GM19438 (cell line): ENCODE measurements at regions not wholly inside any gene's neighbourhood (a gene's known extent, or its start where the extent isn't known, plus 50 kb on each side); places are given as distances from the start of the nearest gene placed in this dataset.
"Not testable (repeated sequence)": the region's sequence is repeated elsewhere in the genome, so short reads cannot be mapped to it uniquely, and the experiment has no call there.

Experiments used
- ATAC-seq: cut with Tn5 transposase; IDR thresholded peaks from one replicate; pipeline ENCODE4 v1.9.1; 2021; ENCODE audit warnings: low read depth; ENCODE audit not compliant: unreplicated experiment

GRCh38 chr4:181796502-181796901 is 446.7 kb upstream of the TENM3 start:
- ATAC-seq, result no peak

- ATAC-seq, result no peak
Observed at GRCh38 chr4:181798536-181798935, 444.7 kb upstream of the TENM3 start.

GRCh38 chr4:181799561-181800069 is 443.6 kb upstream of the TENM3 start:
- ATAC-seq, result no peak

GRCh38 chr4:181802207-181802606 is 441.0 kb upstream of the TENM3 start:
- no peak for ATAC-seq

GRCh38 chr4:181807771-181808170 is 435.4 kb upstream of the TENM3 start:
- ATAC-seq, result no peak

- ATAC-seq, result no peak
Observed at GRCh38 chr4:181810711-181811110, 432.5 kb upstream of the TENM3 start.

GRCh38 chr4:181811550-181811949 is 431.7 kb upstream of the TENM3 start:
- ATAC-seq, result not testable (repeated sequence)

GRCh38 chr4:181819946-181820345 is 423.3 kb upstream of the TENM3 start:
- ATAC-seq, result no peak

- no peak for ATAC-seq
Observed at GRCh38 chr4:181820553-181820952, 422.6 kb upstream of the TENM3 start.

GRCh38 chr4:181821039-181822004 is 421.9 kb upstream of the TENM3 start:
- no peak for ATAC-seq

- ATAC-seq, result no peak
Observed at GRCh38 chr4:181822005-181822375, 421.2 kb upstream of the TENM3 start.

GRCh38 chr4:181823183-181823582 is 420.0 kb upstream of the TENM3 start:
- no peak for ATAC-seq

- no peak for ATAC-seq
Observed at GRCh38 chr4:181823645-181824044, 419.6 kb upstream of the TENM3 start.

- no peak for ATAC-seq
Observed at GRCh38 chr4:181825564-181825963, 417.6 kb upstream of the TENM3 start.

- ATAC-seq, result no peak
Observed at GRCh38 chr4:181827246-181827645, 416.0 kb upstream of the TENM3 start.

GRCh38 chr4:181830404-181831035 is 412.7 kb upstream of the TENM3 start:
- ATAC-seq, result no peak

GRCh38 chr4:181834071-181834470 is 409.1 kb upstream of the TENM3 start:
- ATAC-seq, result no peak

- no peak for ATAC-seq
Observed at GRCh38 chr4:181835348-181835747, 407.9 kb upstream of the TENM3 start.

- ATAC-seq, result no peak
Observed at GRCh38 chr4:181838253-181838652, 404.9 kb upstream of the TENM3 start.

- ATAC-seq, result not testable (repeated sequence)
Observed at GRCh38 chr4:181843797-181844196, 399.4 kb upstream of the TENM3 start.

GRCh38 chr4:181845617-181846016 is 397.6 kb upstream of the TENM3 start:
- ATAC-seq, result no peak

- ATAC-seq, result no peak
Observed at GRCh38 chr4:181846934-181847333, 396.3 kb upstream of the TENM3 start.
